KMS-11 (cell line): ENCODE measurements at regions not wholly inside any gene's neighbourhood (a gene's known extent, or its start where the extent isn't known, plus 50 kb on each side); places are given as distances from the start of the nearest gene placed in this dataset.

Experiments
- H2AFZ ChIP-seq: fragments of 200-600 bp; sonication (generic); 2 replicates; pipeline ENCODE4 v1.6.1; 2016; ENCODE audit warnings: antibody characterized with exemption, mixed run types, low read depth
- H3K27ac ChIP-seq: fragments of 200-600 bp; sonication (generic); 2 replicates; pipeline ENCODE4 v1.6.1; 2016; ENCODE audit warnings: mild to moderate bottlenecking, mixed run types
- H3K27me3 ChIP-seq: fragments of 200-600 bp; sonication (generic); 2 replicates; pipeline ENCODE4 v1.6.1; 2017; ENCODE audit warnings: mild to moderate bottlenecking, low read depth, mixed run types, moderate library complexity; ENCODE audit not compliant: insufficient read depth
- H3K36me3 ChIP-seq: fragments of 200-600 bp; sonication (generic); 2 replicates; pipeline ENCODE4 v1.6.1; 2017; ENCODE audit warnings: mild to moderate bottlenecking, mixed run types; ENCODE audit not compliant: insufficient read depth
- H3K4me1 ChIP-seq: fragments of 200-600 bp; sonication (generic); 2 replicates; pipeline ENCODE4 v1.6.1; 2016; ENCODE audit warnings: mild to moderate bottlenecking, low read depth, mixed run types; ENCODE audit not compliant: poor library complexity, severe bottlenecking
- H3K4me2 ChIP-seq: fragments of 200-600 bp; sonication (generic); 2 replicates; pipeline ENCODE4 v1.7.0; 2016; ENCODE audit warnings: mild to moderate bottlenecking, mixed run types
- H3K4me3 ChIP-seq: fragments of 200-600 bp; sonication (generic); IDR thresholded peaks from 2 replicates; pipeline ENCODE4 v1.6.1; 2017; ENCODE audit warnings: low read depth, low read length, mixed read lengths; ENCODE audit not compliant: insufficient read depth
- H3K79me2 ChIP-seq: fragments of 200-600 bp; sonication (generic); 2 replicates; pipeline ENCODE4 v1.6.1; 2016; ENCODE audit warnings: low read depth, mixed run types; ENCODE audit not compliant: insufficient read depth
- H3K9ac ChIP-seq: fragments of 200-600 bp; sonication (generic); 2 replicates; pipeline ENCODE4 v1.6.1; 2016; ENCODE audit warnings: mild to moderate bottlenecking, mixed run types
- H4K20me1 ChIP-seq: fragments of 200-600 bp; sonication (generic); 2 replicates; pipeline ENCODE4 v1.6.1; 2016; ENCODE audit warnings: mild to moderate bottlenecking, mixed run types; ENCODE audit not compliant: insufficient read depth
- CTCF ChIP-seq: fragments of 200-600 bp; sonication (generic); conservative IDR thresholded peaks from 2 replicates; pipeline ENCODE4 v1.6.1; 2017; ENCODE audit warnings: low read depth, mild to moderate bottlenecking, antibody characterized with exemption, low read length, moderate library complexity, mixed read lengths

DNA sequence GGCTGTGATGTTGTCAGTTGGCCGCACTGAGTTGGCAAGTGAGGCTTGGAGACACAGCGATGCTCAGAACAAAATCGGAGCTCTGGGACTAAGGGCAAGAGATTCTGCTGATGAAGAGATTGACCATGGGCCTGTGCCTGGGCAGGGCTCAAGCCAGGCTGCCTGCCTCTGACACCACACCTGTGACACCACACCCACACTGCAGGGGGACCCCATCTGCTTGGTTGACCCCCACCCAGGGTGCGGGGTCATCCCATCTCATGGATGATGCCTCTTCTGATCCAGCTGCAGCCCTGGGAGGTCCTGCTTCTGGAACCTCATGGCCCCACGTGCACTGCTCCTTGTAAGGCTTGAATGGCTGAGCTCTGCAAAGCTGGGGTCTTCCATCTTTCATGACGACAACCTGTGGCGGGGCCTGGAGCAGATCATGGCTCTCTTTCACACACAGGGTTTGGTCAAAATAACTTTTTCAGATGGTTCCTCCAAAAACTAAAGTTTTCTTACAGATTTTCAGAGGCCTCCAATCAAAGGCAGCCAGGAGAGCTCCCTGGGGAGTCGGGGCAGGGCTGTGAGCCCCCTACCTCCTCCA, 185.2 kb downstream of the GADD45G start:
- no peak for TF ChIP-seq CTCF
- H3K27ac ChIP-seq: no peak overlapping the region
- no peak overlapping the region for H2AFZ ChIP-seq
- H3K27me3 ChIP-seq: no peaks in the 10 kb centered on the region
- no peaks in the 10 kb centered on the region for H3K79me2 ChIP-seq
- H3K9ac ChIP-seq: no peak overlapping the region
- no peaks in the 10 kb centered on the region for H3K36me3 ChIP-seq
- peaks cover 20% of the 10 kb centered on the region for H3K4me1 ChIP-seq
- H4K20me1 ChIP-seq: no peaks in the 10 kb centered on the region
- no peak overlapping the region for H3K4me3 ChIP-seq
- no peak overlapping the region for H3K4me2 ChIP-seq

DNA sequence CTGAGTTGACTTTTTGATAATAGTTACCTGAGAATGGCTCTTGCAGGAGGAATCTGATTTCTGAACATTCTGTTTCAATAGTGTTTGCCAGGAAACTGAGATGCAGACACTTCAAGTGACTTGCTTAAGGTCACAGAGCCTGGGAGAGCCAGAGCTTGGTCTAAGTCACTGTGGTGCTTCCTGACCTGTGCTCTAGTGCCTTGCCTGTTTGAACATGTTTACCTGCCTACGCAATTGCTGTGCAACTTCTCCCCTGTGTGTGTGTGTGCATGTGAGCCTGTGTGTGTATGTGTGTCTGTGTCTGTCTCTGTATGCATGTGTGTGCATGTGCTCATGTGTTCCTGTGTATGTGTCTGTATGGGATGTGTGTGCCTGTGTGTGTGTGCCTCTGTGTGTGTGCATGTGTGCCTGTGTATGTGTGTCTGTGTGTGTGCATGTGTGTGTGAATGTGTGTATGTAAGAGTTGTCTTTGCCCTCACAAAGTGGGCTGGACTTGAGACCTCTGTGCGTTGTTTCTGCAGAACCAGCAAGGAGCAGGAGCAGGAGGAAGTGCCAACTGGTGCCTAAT, 185.8 kb downstream of the GADD45G start:
- no peaks in the 10 kb centered on the region for H3K27me3 ChIP-seq
- H3K4me3 ChIP-seq: no peak overlapping the region
- no peaks in the 10 kb centered on the region for H4K20me1 ChIP-seq
- peaks cover 26% of the 10 kb centered on the region for H3K4me1 ChIP-seq
- TF ChIP-seq CTCF: no peak
- H3K27ac ChIP-seq: no peak overlapping the region
- no peak overlapping the region for H2AFZ ChIP-seq
- no peaks in the 10 kb centered on the region for H3K79me2 ChIP-seq
- H3K9ac ChIP-seq: no peak overlapping the region
- H3K36me3 ChIP-seq: no peaks in the 10 kb centered on the region
- H3K4me2 ChIP-seq: no peak overlapping the region

DNA sequence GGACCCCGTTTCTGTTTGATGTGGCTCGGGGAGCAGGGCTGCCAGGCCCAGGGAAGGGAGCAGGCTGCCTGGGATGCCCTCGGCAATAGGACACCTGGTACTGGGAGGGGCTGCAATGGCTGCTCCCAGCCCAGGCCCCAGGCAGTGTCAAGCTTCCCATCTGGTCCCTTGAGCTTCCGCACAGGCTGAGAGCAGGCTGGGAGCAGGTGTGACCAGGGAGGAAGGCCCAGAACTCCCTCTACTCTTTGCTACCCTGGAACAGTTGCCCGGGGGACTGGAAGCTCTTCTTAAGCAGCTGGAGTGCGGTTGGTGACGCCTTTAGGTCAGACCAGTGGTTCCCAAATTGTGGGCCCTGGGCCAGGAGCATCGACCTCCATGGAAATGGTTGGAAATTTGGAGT, 186.9 kb downstream of the GADD45G start:
- TF ChIP-seq CTCF: no peak
- H4K20me1 ChIP-seq: no peaks in the 10 kb centered on the region
- no peak overlapping the region for H2AFZ ChIP-seq
- H3K36me3 ChIP-seq: no peaks in the 10 kb centered on the region
- no peak overlapping the region for H3K27ac ChIP-seq
- no peaks in the 10 kb centered on the region for H3K79me2 ChIP-seq
- H3K9ac ChIP-seq: no peak overlapping the region
- no peaks in the 10 kb centered on the region for H3K27me3 ChIP-seq
- peaks cover 37% of the 10 kb centered on the region for H3K4me1 ChIP-seq
- no peak overlapping the region for H3K4me2 ChIP-seq
- no peak overlapping the region for H3K4me3 ChIP-seq

DNA sequence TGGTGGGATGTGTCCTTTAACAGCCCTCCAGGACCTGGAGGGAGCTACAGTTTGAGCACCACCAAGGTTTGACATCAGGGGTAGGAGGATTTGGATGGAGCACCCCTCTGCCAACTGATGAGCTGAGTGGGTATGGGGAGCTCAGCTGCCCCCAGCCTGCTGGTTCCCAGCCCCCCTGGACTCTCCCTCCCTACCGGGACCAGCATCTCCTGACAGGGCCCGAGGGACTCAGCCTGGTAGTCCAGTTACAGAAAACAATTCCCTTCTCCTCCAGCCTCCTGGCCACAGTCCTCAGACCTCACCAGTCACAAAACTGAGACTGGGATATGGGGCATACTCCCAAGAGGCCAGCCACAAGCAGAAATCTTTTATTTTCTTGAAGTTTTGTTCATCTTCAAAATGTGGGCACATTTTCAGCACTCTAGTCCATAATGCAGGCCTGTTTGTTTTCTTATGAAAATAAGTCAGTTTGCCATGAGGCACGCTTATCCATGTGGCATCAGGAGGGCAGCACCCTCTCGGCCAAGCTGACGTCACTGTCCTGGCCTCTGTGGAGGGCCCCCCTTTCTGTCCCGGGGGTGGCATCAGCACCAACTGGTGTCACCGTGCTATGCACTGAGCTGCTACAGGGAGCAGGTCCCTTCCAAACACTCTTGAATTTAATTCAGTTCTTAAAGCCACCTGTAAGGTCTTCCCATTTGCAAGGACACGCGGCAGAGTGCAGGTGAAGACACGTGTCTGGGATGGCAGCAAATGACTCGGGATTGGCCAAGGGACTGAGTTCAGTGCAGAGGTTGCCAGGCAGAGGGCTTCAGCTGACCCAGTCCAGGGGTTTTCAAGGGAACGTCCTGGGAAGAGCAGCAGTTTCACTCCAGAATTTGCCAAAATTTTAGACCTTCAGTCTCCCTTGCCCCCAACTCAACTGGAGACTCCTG, 187.6 kb downstream of the GADD45G start:
- Histone ChIP-seq H3K9ac (no peak overlapping the region), H3K4me3 (no peak overlapping the region), H3K4me2 (no peak overlapping the region), H3K36me3 (no peaks in the 10 kb centered on the region), H2AFZ (no peak overlapping the region), H3K79me2 (no peaks in the 10 kb centered on the region), H4K20me1 (no peaks in the 10 kb centered on the region), H3K27me3 (no peaks in the 10 kb centered on the region), H3K27ac (no peak overlapping the region), H3K4me1 (peaks cover 44% of the 10 kb centered on the region)
- no peak for TF ChIP-seq CTCF
